GM12878 (cell line): ENCODE measurements at regions not wholly inside any gene's neighbourhood (a gene's known extent, or its start where the extent isn't known, plus 50 kb on each side); places are given as distances from the start of the nearest gene placed in this dataset.

Experiments used
- ATAC-seq: fragments of 200-7000 bp; cut with Tn5 transposase; 3 replicates; pipeline ENCODE4 v1.9.1; 2020; ENCODE audit warnings: mild to moderate bottlenecking, moderate library complexity
- BruUV-seq: library from RNA; stranded (reverse); fragments of 400-500 nt; replicated peaks from 2 replicates; lab custom pipeline; 2021; lab: Mats Ljungman, UMichigan
- CTCF ChIA-PET: fragments of 300-600 bp; sonication (Branson Sonifier 250); formaldehyde crosslinking; extraction: SDS; loops from one replicate; lab custom pipeline; 2021; ENCODE audit warnings: inconsistent platforms; lab: Yijun Ruan, JAX
- POLR2A ChIA-PET: fragments of 350-600 bp; formaldehyde crosslinking; extraction: SDS; loops from one replicate; lab custom pipeline; 2021; ENCODE audit warnings: inconsistent platforms; lab: Charles Lee
- RAD21 ChIA-PET: fragments of 300-600 bp; sonication (Branson Sonifier 250); formaldehyde crosslinking; loops from one replicate; lab custom pipeline; 2023; ENCODE audit warnings: antibody characterized with exemption; ENCODE audit not compliant: unreplicated experiment; lab: Charles Lee
- SMC1A ChIA-PET: fragments of 300-600 bp; sonication (Branson Sonifier 250); formaldehyde crosslinking; loops from one replicate; lab custom pipeline; 2023; ENCODE audit not compliant: unreplicated experiment, uncharacterized antibody; lab: Charles Lee
- DNase-seq: peaks from one replicate; pipeline ENCODE4 v3.0.0-alpha.2; 2011; ENCODE audit warnings: low read depth, low spot score
- FAIRE-seq: peaks from 3 replicates; lab custom pipeline; 2011; peaks lifted over from hg19 to GRCh38; lab: Jason Lieb, UNC
- H2AFZ ChIP-seq: 2 replicates; pipeline ENCODE4 v1.6.0; 2011; ENCODE audit warnings: low read depth, low read length, control low read depth; ENCODE audit not compliant: control insufficient read depth
- H3K27ac ChIP-seq: 2 replicates; pipeline ENCODE4 v1.5.1; 2011; ENCODE audit warnings: control low read depth; ENCODE audit not compliant: control insufficient read depth, insufficient read depth
- H3K27me3 ChIP-seq, 2 experiments: replicated peaks in 1 of 2; 2 replicates each; pipeline versions ENCODE4 v1.6.0 to v1.6.1; 2011; ENCODE audit warnings: low read length in 1 of 2; ENCODE audit not compliant: control insufficient read depth in 2 of 2, insufficient read depth in 2 of 2
- H3K36me3 ChIP-seq, 2 experiments: 2 replicates each; pipeline ENCODE4 v1.5.1; 2011; ENCODE audit warnings: low read length in 1 of 2; ENCODE audit not compliant: control insufficient read depth in 2 of 2, insufficient read depth in 2 of 2
- H3K4me1 ChIP-seq: 2 replicates; pipeline ENCODE4 v1.6.1; 2011; ENCODE audit warnings: mild to moderate bottlenecking, low read length, moderate library complexity, mixed read lengths; ENCODE audit not compliant: control insufficient read depth, insufficient read depth
- H3K4me2 ChIP-seq: 2 replicates; pipeline ENCODE4 v1.6.0; 2011; ENCODE audit warnings: control low read depth; ENCODE audit not compliant: control insufficient read depth, insufficient read depth
- H3K4me3 ChIP-seq: fragments of 200-600 bp; sonication (generic); 2 replicates; pipeline ENCODE4 v1.5.1; 2016
- H3K79me2 ChIP-seq: 2 replicates; pipeline ENCODE4 v1.6.0; 2011; ENCODE audit warnings: low read length; ENCODE audit not compliant: control insufficient read depth, insufficient read depth
- H3K9ac ChIP-seq: 2 replicates; pipeline ENCODE4 v1.8.0; 2011; ENCODE audit warnings: low read length, control low read depth, mixed read lengths; ENCODE audit not compliant: control insufficient read depth, insufficient read depth
- H3K9me3 ChIP-seq: replicated peaks from 3 replicates; pipeline ENCODE4 v1.5.1; 2011; ENCODE audit warnings: mild to moderate bottlenecking, low read length; ENCODE audit not compliant: control insufficient read depth, insufficient read depth
- H4K20me1 ChIP-seq: 2 replicates; pipeline ENCODE4 v1.6.0; 2011; ENCODE audit not compliant: control insufficient read depth, insufficient read depth
- ASH2L ChIP-seq: fragments of 300-600, 200-600 bp; sonication (generic); IDR thresholded peaks from 2 replicates; pipeline ENCODE4 v1.6.1; 2017; ENCODE audit warnings: low read depth, mild to moderate bottlenecking, borderline replicate concordance
- CEBPB ChIP-seq, 2 experiments: fragments of 150-350 bp in 1 of 2; IDR thresholded peaks; 2 replicates each; pipeline ENCODE4 v1.6.1; 2012 to 2014; ENCODE audit warnings: low read depth in 2 of 2, low read length in 2 of 2, borderline replicate concordance in 1 of 2, inconsistent platforms in 1 of 2
- CREB1 ChIP-seq: IDR thresholded peaks from 2 replicates; pipeline ENCODE4 v1.6.1; 2012; ENCODE audit warnings: low read depth, mild to moderate bottlenecking, inconsistent platforms
- DPF2 ChIP-seq: fragments of 450-650 bp; IDR thresholded peaks from 2 replicates; pipeline ENCODE4 v1.6.1; 2017; ENCODE audit warnings: mild to moderate bottlenecking
- IKZF1 ChIP-seq: fragments of 450-650 bp; conservative IDR thresholded peaks from 2 replicates; pipeline ENCODE4 v1.6.1; 2017; ENCODE audit warnings: antibody characterized with exemption, mild to moderate bottlenecking
- MTA3 ChIP-seq: IDR thresholded peaks from 2 replicates; pipeline ENCODE4 v1.6.1; 2012; ENCODE audit warnings: low read length, inconsistent platforms, borderline replicate concordance
- MYB ChIP-seq: fragments of 150-350 bp; IDR thresholded peaks from 2 replicates; pipeline ENCODE4 v1.6.1; 2014; ENCODE audit warnings: mild to moderate bottlenecking, low read depth, low read length, borderline replicate concordance
- MYC ChIP-seq: IDR thresholded peaks from 2 replicates; pipeline ENCODE4 v1.6.1; 2011; ENCODE audit warnings: mild to moderate bottlenecking, low read length, moderate library complexity, inconsistent platforms; ENCODE audit not compliant: insufficient read depth, insufficient replicate concordance, insufficient read length, severe bottlenecking
- NBN ChIP-seq: fragments of 450-650 bp; IDR thresholded peaks from 2 replicates; pipeline ENCODE4 v1.6.1; 2016
- NFYB ChIP-seq: IDR thresholded peaks from 2 replicates; pipeline ENCODE4 v1.6.1; 2011; ENCODE audit warnings: low read depth, mild to moderate bottlenecking, low read length, improper control_type of control experiment, moderate library complexity; ENCODE audit not compliant: insufficient read depth
- NR2C1 ChIP-seq: fragments of 450-650 bp; IDR thresholded peaks from 2 replicates; pipeline ENCODE4 v1.6.1; 2017; ENCODE audit warnings: antibody characterized with exemption, mild to moderate bottlenecking, moderate library complexity
- RB1 ChIP-seq: fragments of 450-650 bp; formaldehyde crosslinking; IDR thresholded peaks from 2 replicates; pipeline ENCODE4 v1.6.1; 2017; ENCODE audit warnings: mild to moderate bottlenecking, borderline replicate concordance
- RFX5 ChIP-seq: IDR thresholded peaks from 2 replicates; pipeline ENCODE4 v1.6.1; 2011; ENCODE audit warnings: low read depth, low read length, improper control_type of control experiment
- YY1 ChIP-seq: IDR thresholded peaks from 2 replicates; pipeline ENCODE4 v1.6.1; 2011; ENCODE audit warnings: low read depth, mild to moderate bottlenecking, low read length
- ZNF384 ChIP-seq: IDR thresholded peaks from 2 replicates; pipeline ENCODE4 v1.6.1; 2012; ENCODE audit warnings: low read depth, mild to moderate bottlenecking, low read length, improper control_type of control experiment, borderline replicate concordance
- ZSCAN29 ChIP-seq: fragments of 450-650 bp; IDR thresholded peaks from 2 replicates; pipeline ENCODE4 v1.6.1; 2017; ENCODE audit warnings: mild to moderate bottlenecking, moderate library complexity
- WGBS: methylation state at CpG from one replicate; pipeline ENCODE4 v1.1.6; 2016; ENCODE audit warnings: low lambda C conversion rate; ENCODE audit not compliant: insufficient replicate concordance, insufficient coverage; ENCODE audit errors: missing lambda C conversion rate; 5-methylcytosine and 5-hydroxymethylcytosine counted together
- in situ Hi-C: fragments of 300-500 bp; cut with MboI; formaldehyde crosslinking; loops from 9 replicates; pipeline ENCODE4 v1.14.3; 2018; ENCODE audit warnings: mixed read lengths
- intact Hi-C: fragments of 100-400 bp; cut with micrococcal nuclease; formaldehyde crosslinking; loops from one replicate; pipeline ENCODE4 v1.14.2; 2022; ENCODE audit not compliant: unreplicated experiment
- TF ChIP-seq, protein P1 (sequence below): fragments of 150-350 bp; IDR thresholded peaks from 2 replicates; pipeline ENCODE4 v1.6.1; 2014; ENCODE audit warnings: mild to moderate bottlenecking, low read depth, low read length
- TF ChIP-seq, protein P2 (sequence below): fragments of 450-650 bp; IDR thresholded peaks from 2 replicates; pipeline ENCODE4 v1.6.1; 2016; ENCODE audit warnings: mild to moderate bottlenecking
- TF ChIP-seq, protein P3 (sequence below): IDR thresholded peaks from 2 replicates; pipeline ENCODE4 v1.6.1; 2012; ENCODE audit warnings: low read length, inconsistent platforms

DNA sequence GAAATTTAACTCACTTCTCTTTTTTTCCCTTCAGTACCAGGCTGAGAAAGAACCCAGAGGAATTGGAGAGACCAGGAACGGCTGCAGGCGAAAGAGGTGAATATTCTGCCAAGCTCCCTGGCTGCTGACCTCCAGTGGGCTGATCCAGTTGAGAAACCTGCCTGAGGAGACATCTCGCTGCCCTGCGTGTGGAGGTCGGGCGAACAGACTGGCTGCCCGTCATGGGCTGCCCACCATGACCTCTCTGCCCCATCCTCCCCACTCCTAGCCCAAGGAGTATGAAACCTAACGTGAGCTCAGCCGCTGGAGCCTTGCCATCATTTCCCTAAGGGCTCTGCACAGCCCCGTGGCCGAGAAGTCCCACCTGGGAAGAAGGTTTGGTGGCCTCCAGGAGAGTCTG, 148.8 kb upstream of the SALL3 start:
- intact Hi-C loops, result no loop called here
- 13% methylated on average over 11 of the region's 11 CpGs for WGBS
- RAD21 ChIA-PET, result no interaction called here

More for the DNA sequence above, 148.8 kb upstream of the SALL3 start:
- BruUV-seq, result no TSS peak
- no peak for TF ChIP-seq RFX5
- no peak for TF ChIP-seq ASH2L
- no peak for TF ChIP-seq IKZF1
- TF ChIP-seq RB1, result no peak
- no peak for TF ChIP-seq CEBPB (IDR thresholded peaks at IDR 0.05; ENCODE audit: borderline replicate concordance in 1 of 2, low read depth in 2 of 2, low read length in 2 of 2)
- TF ChIP-seq, protein P1, sequence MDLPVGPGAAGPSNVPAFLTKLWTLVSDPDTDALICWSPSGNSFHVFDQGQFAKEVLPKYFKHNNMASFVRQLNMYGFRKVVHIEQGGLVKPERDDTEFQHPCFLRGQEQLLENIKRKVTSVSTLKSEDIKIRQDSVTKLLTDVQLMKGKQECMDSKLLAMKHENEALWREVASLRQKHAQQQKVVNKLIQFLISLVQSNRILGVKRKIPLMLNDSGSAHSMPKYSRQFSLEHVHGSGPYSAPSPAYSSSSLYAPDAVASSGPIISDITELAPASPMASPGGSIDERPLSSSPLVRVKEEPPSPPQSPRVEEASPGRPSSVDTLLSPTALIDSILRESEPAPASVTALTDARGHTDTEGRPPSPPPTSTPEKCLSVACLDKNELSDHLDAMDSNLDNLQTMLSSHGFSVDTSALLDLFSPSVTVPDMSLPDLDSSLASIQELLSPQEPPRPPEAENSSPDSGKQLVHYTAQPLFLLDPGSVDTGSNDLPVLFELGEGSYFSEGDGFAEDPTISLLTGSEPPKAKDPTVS, result no peak
- TF ChIP-seq, protein P2, sequence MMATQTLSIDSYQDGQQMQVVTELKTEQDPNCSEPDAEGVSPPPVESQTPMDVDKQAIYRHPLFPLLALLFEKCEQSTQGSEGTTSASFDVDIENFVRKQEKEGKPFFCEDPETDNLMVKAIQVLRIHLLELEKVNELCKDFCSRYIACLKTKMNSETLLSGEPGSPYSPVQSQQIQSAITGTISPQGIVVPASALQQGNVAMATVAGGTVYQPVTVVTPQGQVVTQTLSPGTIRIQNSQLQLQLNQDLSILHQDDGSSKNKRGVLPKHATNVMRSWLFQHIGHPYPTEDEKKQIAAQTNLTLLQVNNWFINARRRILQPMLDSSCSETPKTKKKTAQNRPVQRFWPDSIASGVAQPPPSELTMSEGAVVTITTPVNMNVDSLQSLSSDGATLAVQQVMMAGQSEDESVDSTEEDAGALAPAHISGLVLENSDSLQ, result no peak
- no peak for TF ChIP-seq MTA3
- no peak for TF ChIP-seq ZNF384
- TF ChIP-seq, protein P3, sequence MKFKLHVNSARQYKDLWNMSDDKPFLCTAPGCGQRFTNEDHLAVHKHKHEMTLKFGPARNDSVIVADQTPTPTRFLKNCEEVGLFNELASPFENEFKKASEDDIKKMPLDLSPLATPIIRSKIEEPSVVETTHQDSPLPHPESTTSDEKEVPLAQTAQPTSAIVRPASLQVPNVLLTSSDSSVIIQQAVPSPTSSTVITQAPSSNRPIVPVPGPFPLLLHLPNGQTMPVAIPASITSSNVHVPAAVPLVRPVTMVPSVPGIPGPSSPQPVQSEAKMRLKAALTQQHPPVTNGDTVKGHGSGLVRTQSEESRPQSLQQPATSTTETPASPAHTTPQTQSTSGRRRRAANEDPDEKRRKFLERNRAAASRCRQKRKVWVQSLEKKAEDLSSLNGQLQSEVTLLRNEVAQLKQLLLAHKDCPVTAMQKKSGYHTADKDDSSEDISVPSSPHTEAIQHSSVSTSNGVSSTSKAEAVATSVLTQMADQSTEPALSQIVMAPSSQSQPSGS, result no peak
- no peak for TF ChIP-seq YY1
- no peak for TF ChIP-seq NFYB
- TF ChIP-seq NR2C1, result no peak
- TF ChIP-seq MYB, result no peak
- no peak for TF ChIP-seq CREB1
- no peak for TF ChIP-seq ZSCAN29
- TF ChIP-seq MYC, result no peak
- no peak for TF ChIP-seq NBN
- TF ChIP-seq DPF2, result no peak
- Histone ChIP-seq H3K79me2 (no peaks in the 10 kb centered on the region), H2AFZ (no peak overlapping the region), H3K9me3 (no peaks in the 10 kb centered on the region; the same call in 2 of the 3 replicates), H3K27me3 (no peaks in the 10 kb centered on the region), H3K4me3 (no peak overlapping the region), H3K4me1 (no peaks in the 10 kb centered on the region), H4K20me1 (no peaks in the 10 kb centered on the region), H3K36me3 (no peaks in the 10 kb centered on the region), H3K9ac (no peak overlapping the region), H3K27ac (no peak overlapping the region), H3K4me2 (no peak overlapping the region)
- ChIA-PET CTCF (no interaction called here), POLR2A (no interaction called here), SMC1A (no interaction called here)
- in situ Hi-C loops, result no loop called here
- DNase-seq (no peak), FAIRE-seq (no peak), ATAC-seq (no peak)
